Breast epithelium (tissue), 4 donors: ENCODE measurements at regions not wholly inside any gene's neighbourhood (a gene's known extent, or its start where the extent isn't known, plus 50 kb on each side); places are given as distances from the start of the nearest gene placed in this dataset.

ENCODE experiments used
- DNase-seq, 2 donors: peaks; one replicate each; pipeline ENCODE4 v3.0.0-alpha.2; 2019; ENCODE audit warnings: low spot score in 2 of 2
- H3K27ac ChIP-seq, 2 donors: fragments of 200-600 bp; sonication (generic) in 1 of 2; one replicate each; pipeline ENCODE4 v1.5.1; 2016 to 2019; ENCODE audit warnings: mild to moderate bottlenecking in 1 of 2
- H3K27me3 ChIP-seq, 2 donors: fragments of 200-600 bp; sonication (generic) in 1 of 2; one replicate each; pipeline versions ENCODE4 v1.5.1 to v1.6.0; 2017 to 2019; ENCODE audit warnings: control low read depth in 1 of 2, mild to moderate bottlenecking in 1 of 2
- H3K36me3 ChIP-seq: fragments of 200-600 bp; one replicate; pipeline ENCODE4 v1.5.1; 2019
- H3K4me1 ChIP-seq, 2 donors: fragments of 200-600 bp; sonication (generic); one replicate each; pipeline ENCODE4 v1.5.1; 2016 to 2019; ENCODE audit warnings: control low read depth in 1 of 2
- H3K4me3 ChIP-seq, 3 donors: fragments of 200-600 bp; sonication (generic); 1 replicate in 2 of 3; 2 replicates in 1 of 3; pipeline ENCODE4 v1.5.1; 2016 to 2019; ENCODE audit warnings: mild to moderate bottlenecking in 3 of 3, moderate library complexity in 2 of 3
- H3K9me3 ChIP-seq, 2 donors: fragments of 200-600 bp; sonication (generic) in 1 of 2; one replicate each; pipeline ENCODE4 v1.5.1; 2016 to 2019; ENCODE audit warnings: control low read depth in 1 of 2
- CTCF ChIP-seq, 3 donors: fragments of 450-650 bp; IDR thresholded peaks; one replicate each; pipeline ENCODE4 v1.5.1; 2016 to 2017; ENCODE audit warnings: antibody characterized with exemption in 3 of 3, mild to moderate bottlenecking in 3 of 3, moderate library complexity in 3 of 3
- POLR2A ChIP-seq: fragments of 450-650 bp; IDR thresholded peaks from one replicate; pipeline ENCODE4 v1.6.1; 2016; ENCODE audit warnings: antibody characterized with exemption, mild to moderate bottlenecking, moderate library complexity
- POLR2AphosphoS5 ChIP-seq, 3 donors: sonication (generic); formaldehyde crosslinking; IDR thresholded peaks; one replicate each; pipeline ENCODE4 v1.6.1; 2017; ENCODE audit warnings: antibody characterized with exemption in 3 of 3
- intact Hi-C: fragments of 100-400 bp; cut with DNase I; formaldehyde crosslinking; loops from one replicate; pipeline ENCODE4 v1.15.1; 2023; ENCODE audit warnings: low total_unique reads

GRCh38 chr3:59517388-59517787, 467.6 kb upstream of the CFAP20DC start:
- intact Hi-C loops: no loop called here
- Histone ChIP-seq H3K9me3 (no peaks in the 10 kb centered on the region), H3K36me3 (no peaks in the 10 kb centered on the region), H3K4me1 (no peaks in the 10 kb centered on the region), H3K4me3 (no peak overlapping the region), H3K27me3 (no peaks in the 10 kb centered on the region), H3K27ac (no peak overlapping the region)
- DNase-seq: no peak
- TF ChIP-seq POLR2AphosphoS5 (IDR thresholded peaks at IDR 0.05): no peak

- H3K4me3 ChIP-seq: no peak overlapping the region
- no peaks in the 10 kb centered on the region for H3K36me3 ChIP-seq
- no peaks in the 10 kb centered on the region for H3K9me3 ChIP-seq
- intact Hi-C loops: no loop called here
- TF ChIP-seq POLR2AphosphoS5 (IDR thresholded peaks at IDR 0.05) (no peak), CTCF (IDR thresholded peaks at IDR 0.05) (no peak), POLR2A (no peak)
- H3K4me1 ChIP-seq: no peaks in the 10 kb centered on the region
- H3K27me3 ChIP-seq: no peaks in the 10 kb centered on the region
- H3K27ac ChIP-seq: no peak overlapping the region
- DNase-seq: no peak
Observed at GRCh38 chr3:59515966-59516365, 466.1 kb upstream of the CFAP20DC start.

- no peaks in the 10 kb centered on the region for H3K36me3 ChIP-seq
- intact Hi-C loops: no loop called here
- no peaks in the 10 kb centered on the region for H3K27me3 ChIP-seq
- H3K27ac ChIP-seq: no peak overlapping the region
- H3K4me3 ChIP-seq: no peak overlapping the region
- no peak for DNase-seq
- H3K4me1 ChIP-seq: no peaks in the 10 kb centered on the region
- no peaks in the 10 kb centered on the region for H3K9me3 ChIP-seq
- no peak for TF ChIP-seq POLR2A
- TF ChIP-seq CTCF (IDR thresholded peaks at IDR 0.05): no peak
- TF ChIP-seq POLR2AphosphoS5 (IDR thresholded peaks at IDR 0.05): no peak
Observed at GRCh38 chr3:59514865-59515482, 465.1 kb upstream of the CFAP20DC start.

GRCh38 chr3:59513570-59513969, 463.7 kb upstream of the CFAP20DC start:
- TF ChIP-seq POLR2A (no peak), CTCF (IDR thresholded peaks at IDR 0.05) (no peak), POLR2AphosphoS5 (IDR thresholded peaks at IDR 0.05) (no peak)
- Histone ChIP-seq H3K9me3 (no peaks in the 10 kb centered on the region), H3K27me3 (no peaks in the 10 kb centered on the region), H3K4me1 (no peaks in the 10 kb centered on the region), H3K36me3 (no peaks in the 10 kb centered on the region), H3K27ac (no peak overlapping the region), H3K4me3 (no peak overlapping the region)
- intact Hi-C loops: no loop called here
- no peak for DNase-seq

GRCh38 chr3:59512066-59512465, 462.2 kb upstream of the CFAP20DC start:
- no peaks in the 10 kb centered on the region for H3K4me1 ChIP-seq
- no peaks in the 10 kb centered on the region for H3K27me3 ChIP-seq
- no peaks in the 10 kb centered on the region for H3K36me3 ChIP-seq
- no peak for TF ChIP-seq POLR2A
- no peak for TF ChIP-seq CTCF (IDR thresholded peaks at IDR 0.05)
- no peak for TF ChIP-seq POLR2AphosphoS5 (IDR thresholded peaks at IDR 0.05)
- intact Hi-C loops: no loop called here
- H3K27ac ChIP-seq: no peak overlapping the region
- no peak for DNase-seq
- no peaks in the 10 kb centered on the region for H3K9me3 ChIP-seq
- no peak overlapping the region for H3K4me3 ChIP-seq

GRCh38 chr3:59510576-59510975, 460.8 kb upstream of the CFAP20DC start:
- intact Hi-C loops: no loop called here
- H3K27me3 ChIP-seq: no peaks in the 10 kb centered on the region
- no peak for TF ChIP-seq CTCF (IDR thresholded peaks at IDR 0.05)
- no peak for TF ChIP-seq POLR2A
- TF ChIP-seq POLR2AphosphoS5 (IDR thresholded peaks at IDR 0.05): no peak
- H3K9me3 ChIP-seq: no peaks in the 10 kb centered on the region
- no peaks in the 10 kb centered on the region for H3K4me1 ChIP-seq
- H3K4me3 ChIP-seq: no peak overlapping the region
- no peak overlapping the region for H3K27ac ChIP-seq
- DNase-seq: no peak
- no peaks in the 10 kb centered on the region for H3K36me3 ChIP-seq
